DMS 273 treated with DMSO at 0.1 percent for 48 hours (cell line): ENCODE measurements at regions not wholly inside any gene's neighbourhood (a gene's known extent, or its start where the extent isn't known, plus 50 kb on each side); places are given as distances from the start of the nearest gene placed in this dataset.
"Not testable (repeated sequence)": the region's sequence is repeated elsewhere in the genome, so short reads cannot be mapped to it uniquely, and the experiment has no call there.

Experiments
- DNase-seq: peaks from one replicate; lab custom pipeline; 2025; lab: John Stamatoyannopoulos, UW

GRCh38 chr9:79089851-79090250 is 481.9 kb upstream of the TLE4 start:
- not testable (repeated sequence) for DNase-seq

- DNase-seq: not testable (repeated sequence)
Measured at GRCh38 chr9:79103257-79103656, 468.5 kb upstream of the TLE4 start.

GRCh38 chr9:79104216-79104615 is 467.5 kb upstream of the TLE4 start:
- no peak for DNase-seq

DNA sequence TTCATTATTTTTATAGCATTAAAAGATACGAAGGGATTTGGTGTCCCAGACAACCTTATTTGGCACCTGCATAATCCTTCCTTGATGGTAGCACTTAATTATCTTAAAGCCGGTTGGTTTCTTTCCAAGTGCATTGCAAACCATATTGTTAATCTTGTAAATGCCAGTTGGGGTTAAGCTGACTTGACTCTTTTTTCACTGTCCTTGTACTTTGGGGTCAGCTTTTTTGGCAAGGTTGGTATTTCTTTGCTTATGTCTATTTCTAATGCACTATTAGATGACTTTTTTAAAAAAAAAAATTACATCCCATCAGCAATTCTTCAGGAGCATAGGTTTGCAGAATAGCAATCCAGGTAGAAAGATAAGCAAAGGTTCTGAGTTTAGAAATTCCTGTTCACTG is 466.8 kb upstream of the TLE4 start:
- no peak for DNase-seq

GRCh38 chr9:79107911-79108676 is 463.7 kb upstream of the TLE4 start:
- DNase-seq: no peak

DNA sequence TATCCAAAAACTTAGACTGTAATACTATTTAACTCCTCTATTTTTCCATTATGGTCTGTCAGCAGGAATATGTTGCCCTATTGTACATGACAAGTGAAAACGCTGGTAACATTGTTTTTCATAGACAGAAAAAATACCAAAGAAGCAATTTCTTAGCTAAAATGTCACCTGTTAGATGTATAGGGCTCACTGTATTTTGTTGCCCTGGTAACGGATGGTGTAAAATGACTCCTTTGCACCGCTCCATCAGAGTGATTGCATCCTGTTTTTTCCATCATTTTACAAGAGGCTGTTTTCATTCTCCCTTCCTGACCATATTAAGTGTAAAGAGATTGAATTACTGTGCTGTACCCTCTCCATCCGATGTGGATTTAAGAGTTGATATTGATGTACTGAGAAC is 460.1 kb upstream of the TLE4 start:
- DNase-seq: no peak

DNA sequence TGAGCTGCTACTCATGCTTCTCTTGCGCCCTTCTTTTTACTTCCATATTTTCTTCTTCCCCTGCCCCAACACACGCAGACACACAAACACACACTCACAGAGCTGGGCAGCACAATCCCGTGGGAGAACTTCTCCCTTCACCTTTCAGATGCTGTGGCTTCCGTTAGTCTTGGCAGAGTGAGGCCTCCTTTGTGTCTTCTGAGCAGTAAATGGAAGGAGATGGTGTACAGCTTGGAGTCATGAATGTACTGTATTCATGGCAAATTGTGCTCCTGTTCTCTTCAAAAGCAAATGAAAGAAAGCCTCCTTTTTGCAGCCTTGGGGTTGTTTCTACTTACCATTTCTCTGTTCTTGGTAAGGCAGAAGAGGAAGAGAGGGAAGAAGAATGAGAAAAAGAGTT is 456.6 kb upstream of the TLE4 start:
- DNase-seq: no peak

DNA sequence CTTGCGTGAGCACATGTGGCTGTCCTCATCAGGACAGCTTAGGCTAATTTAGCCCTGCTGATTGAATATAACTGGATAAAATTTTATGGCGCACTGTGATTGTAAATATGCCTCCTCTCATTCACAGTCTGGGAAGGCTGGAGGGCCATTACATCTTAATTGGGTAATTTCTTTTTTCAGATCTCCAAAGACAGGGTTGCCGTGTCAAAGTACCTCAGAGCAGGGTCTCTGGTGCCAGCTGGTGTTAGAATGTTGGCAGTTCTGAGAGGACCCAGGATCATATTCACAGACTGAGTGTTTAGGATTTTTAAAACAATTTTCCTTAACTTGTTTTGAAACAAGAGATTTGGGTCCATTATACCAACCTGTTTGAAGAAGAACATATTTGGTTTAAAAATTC is 455.7 kb upstream of the TLE4 start:
- DNase-seq: no peak

DNA sequence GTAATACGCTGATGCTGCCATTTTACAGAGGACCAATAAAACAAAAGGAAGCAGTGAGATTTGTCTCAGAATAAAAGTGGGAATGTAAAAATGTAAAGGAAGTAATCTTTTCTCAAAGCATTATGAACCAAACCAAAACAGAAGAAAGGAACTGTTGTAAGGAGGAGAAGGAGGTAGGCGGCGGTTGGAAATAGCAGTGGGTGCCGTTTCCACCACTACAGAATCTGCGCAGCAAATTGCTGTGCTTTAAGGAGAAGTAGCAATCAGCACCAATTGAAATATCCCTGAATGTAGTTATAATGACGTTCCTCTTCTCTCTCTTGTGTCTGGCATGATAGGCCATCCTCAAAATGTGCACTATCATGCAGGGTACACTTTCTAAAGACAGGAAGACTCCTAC is 455.1 kb upstream of the TLE4 start:
- no peak for DNase-seq

GRCh38 chr9:79120533-79120932 is 451.2 kb upstream of the TLE4 start:
- no peak for DNase-seq

- DNase-seq: no peak
Measured at GRCh38 chr9:79120941-79121340, 450.8 kb upstream of the TLE4 start.

GRCh38 chr9:79123415-79123814 is 448.4 kb upstream of the TLE4 start:
- DNase-seq: no peak

DNA sequence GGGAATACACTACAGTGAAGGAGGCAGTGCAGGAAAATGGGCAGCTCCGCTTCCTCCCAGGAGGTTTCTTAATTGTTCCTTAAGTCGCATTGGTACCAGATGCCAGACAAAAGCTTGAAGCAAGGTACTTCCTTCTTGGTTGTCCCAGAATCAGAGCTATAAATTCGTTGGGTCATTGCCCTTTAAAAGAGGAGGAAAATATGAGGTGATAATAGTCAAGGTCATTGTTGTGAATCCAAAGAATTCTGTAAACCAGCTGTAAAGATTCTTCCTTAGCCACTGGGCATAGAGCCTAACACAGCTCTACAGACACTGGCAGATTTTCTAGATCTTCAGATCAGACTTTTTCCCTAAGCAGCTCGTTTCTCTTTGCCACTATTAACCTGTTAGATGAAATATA is 444.1 kb upstream of the TLE4 start:
- no peak for DNase-seq

DNA sequence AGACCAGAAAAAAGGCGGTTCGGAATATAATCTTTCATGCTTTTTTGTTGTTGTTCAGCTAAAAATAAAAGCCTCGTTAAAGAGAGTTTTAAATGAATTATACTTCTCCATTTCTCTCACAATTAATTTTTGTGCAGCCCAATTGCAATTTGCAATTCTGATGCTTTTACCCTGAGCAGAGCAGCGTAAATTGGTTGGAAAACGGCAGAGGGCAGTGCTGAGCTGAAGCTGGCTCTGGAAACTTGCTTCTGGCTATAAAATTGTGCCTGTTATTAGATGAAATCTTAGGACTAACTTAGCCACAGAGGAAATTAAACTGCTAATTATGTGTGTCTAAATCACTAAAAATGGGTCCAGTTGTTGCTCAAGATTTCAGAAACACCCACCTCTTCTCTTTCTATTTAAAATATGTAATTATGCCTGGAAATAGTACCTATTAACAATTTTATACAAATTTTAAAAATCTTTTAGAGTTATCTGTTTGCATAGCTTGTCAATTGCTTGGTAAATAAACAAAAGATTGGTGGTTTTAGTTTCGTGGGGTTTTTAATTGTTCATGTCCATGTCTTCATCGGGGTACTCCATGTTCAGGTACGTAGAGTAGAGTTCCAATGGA is 441.8 kb upstream of the TLE4 start:
- no peak for DNase-seq

GRCh38 chr9:79131246-79131774 is 440.5 kb upstream of the TLE4 start:
- no peak for DNase-seq

DNA sequence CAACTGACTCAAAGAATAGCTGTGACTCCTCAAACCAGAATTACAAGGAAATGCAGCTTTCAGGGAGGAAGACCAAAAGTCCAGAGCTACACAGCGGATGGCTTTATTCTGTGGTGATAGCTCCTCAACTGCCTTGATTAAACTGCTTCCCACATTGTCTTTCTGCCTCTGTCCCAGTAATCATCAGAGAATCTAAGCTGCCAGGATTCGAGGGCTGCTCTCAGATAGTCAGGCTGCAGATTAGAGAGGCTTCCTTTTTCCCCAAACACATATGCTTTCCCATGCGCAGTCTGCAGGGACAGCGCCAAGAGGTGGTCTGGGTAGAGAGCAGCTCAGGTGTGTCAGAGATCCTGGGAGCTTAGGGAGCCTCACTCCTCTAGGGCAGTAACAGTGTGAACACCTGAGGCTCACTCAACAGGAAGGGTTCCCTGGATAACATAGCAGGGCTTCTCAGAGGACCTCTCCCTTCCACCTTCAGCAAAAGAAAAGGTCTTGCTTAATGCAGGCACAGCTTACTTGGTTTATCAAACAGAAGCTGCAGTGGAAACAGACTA is 439.9 kb upstream of the TLE4 start:
- no peak for DNase-seq

DNA sequence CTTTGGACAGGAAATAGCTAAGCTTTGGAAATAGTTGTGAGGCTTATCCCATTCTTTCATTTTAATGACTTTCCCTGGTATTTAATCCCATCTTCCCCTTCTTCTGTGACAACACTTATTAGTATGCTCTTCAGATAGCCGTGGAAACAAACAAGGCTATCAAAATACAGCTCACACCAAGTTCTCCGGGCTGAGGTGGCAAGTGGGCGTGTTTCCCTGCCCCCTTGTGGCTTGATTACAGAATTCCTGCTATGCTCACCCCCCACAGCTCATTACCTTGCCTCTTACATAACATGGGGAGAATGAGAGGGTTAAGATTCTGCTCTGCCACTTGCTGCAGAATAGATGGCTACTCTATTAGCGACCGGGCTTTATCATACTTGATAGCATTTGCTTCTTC is 437.1 kb upstream of the TLE4 start:
- DNase-seq: no peak

DNA sequence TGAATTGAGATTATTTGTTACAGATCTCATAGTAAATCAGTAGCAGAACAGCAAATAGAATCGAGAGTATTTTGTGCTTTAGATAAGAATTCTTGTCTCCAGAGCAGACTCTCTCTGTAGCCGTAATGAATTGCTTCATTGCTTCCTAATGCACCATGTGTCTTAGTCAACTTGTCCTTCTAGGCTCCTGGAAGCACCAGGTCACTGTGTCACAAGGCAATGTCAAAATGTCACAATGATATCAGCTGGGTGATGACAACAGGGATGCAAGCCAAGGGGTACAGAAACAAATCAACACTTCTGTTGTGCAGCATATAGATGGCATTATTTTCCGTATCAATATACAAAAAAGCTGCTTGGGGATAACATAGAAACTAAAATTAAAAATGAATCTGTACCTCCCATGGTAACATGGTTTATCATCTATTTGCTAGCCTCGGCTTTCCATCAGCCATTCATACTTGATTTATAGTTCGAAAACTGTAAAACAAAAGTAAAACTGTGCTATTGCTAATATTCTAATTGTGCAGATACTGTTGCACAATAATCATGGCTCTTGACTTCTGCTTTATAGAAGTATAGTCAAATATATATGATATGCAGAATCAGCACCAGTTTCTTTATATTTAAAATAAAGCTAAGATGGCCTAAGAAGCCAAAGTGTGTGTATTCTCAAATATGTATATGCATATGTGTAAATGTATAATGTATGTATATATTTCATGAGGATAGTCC is 435.9 kb upstream of the TLE4 start:
- no peak for DNase-seq

DNA sequence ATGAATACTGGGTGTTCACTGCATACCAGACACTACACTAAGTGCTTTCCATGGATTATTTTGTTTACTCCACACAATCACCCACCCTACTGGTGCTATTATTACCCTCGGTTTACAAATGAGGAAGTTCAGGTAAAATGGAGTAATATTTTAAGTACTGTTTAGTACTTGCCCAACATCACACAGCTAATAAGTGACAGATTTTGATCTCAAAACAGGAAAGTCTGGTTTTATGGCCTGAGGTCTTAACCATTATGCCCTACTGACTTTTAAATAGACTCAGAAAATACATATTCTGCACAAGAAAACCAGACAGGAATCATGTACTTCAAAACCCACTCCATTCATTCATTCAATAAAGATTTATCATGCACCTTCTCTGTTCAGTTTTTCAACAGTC is 431.0 kb upstream of the TLE4 start:
- no peak for DNase-seq

DNA sequence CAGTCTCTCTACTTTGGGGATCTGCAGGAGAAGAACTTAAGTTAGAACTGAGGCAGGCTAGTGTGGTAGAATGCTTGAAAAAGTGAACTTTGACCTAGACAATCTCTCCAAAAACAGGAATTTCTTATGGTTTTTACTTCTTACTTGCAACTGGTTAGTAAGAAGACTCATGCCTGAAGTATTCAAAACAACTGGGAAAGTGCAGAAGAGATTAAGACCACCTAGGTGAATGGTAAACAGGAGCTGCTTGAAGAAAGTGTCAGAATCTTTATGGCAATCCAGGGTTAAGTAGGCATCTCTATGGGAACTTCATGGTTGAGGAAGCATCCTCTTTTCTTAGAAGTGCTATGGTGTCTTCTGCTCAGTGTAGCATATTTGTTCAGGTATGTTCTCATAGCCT is 428.6 kb upstream of the TLE4 start:
- DNase-seq: no peak

GRCh38 chr9:79145442-79145841 is 426.3 kb upstream of the TLE4 start:
- DNase-seq: no peak

GRCh38 chr9:79149585-79149984 is 422.2 kb upstream of the TLE4 start:
- no peak for DNase-seq

DNA sequence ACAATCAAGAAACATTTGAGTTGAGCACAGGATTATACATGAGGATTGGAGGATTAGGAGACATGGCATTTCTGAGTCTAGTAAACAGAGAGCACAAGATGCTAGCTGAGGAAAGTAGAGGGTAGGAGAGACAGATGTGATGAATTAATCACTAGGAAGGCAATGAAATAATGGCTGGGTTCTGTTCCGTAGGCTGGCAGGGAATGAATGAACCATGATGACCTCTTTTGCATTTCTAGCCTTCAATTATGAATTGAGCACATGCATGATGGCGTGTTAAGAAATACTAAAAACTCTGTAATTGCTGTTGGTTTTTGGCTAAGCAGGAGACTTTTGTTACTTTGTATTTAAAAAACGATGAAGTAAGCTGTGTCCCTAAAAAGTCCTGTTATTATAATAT is 420.0 kb upstream of the TLE4 start:
- no peak for DNase-seq
